CD4-positive, alpha-beta memory T cell (primary cell): ENCODE measurements at regions not wholly inside any gene's neighbourhood (a gene's known extent, or its start where the extent isn't known, plus 50 kb on each side); places are given as distances from the start of the nearest gene placed in this dataset.

Source experiments
- CTCF ChIA-PET: fragments of 350-600 bp; sonication (Branson Sonifier 250); formaldehyde crosslinking; loops from one replicate; lab custom pipeline; 2021; ENCODE audit warnings: inconsistent platforms; ENCODE audit not compliant: partially characterized antibody; lab: Charles Lee
- POLR2A ChIA-PET: fragments of 350-600 bp; sonication (Branson Sonifier 250); formaldehyde crosslinking; loops from one replicate; lab custom pipeline; 2021; ENCODE audit not compliant: partially characterized antibody; lab: Charles Lee
- DNase-seq, 5 donors: peaks; one replicate each; pipeline versions ENCODE4 v3.0.0 to v3.0.0-alpha.2; 2020 to 2022; ENCODE audit warnings: mixed read lengths in 1 of 5
- H3K27ac ChIP-seq: one replicate; pipeline ENCODE4 v1.7.0; 2013; ENCODE audit warnings: low read depth, low read length
- H3K27me3 ChIP-seq: 2 replicates; pipeline ENCODE4 v1.7.0; 2013; ENCODE audit warnings: mild to moderate bottlenecking, low read length, moderate library complexity; ENCODE audit not compliant: insufficient read depth
- H3K36me3 ChIP-seq: 2 replicates; pipeline ENCODE4 v1.7.0; 2013; ENCODE audit warnings: mild to moderate bottlenecking, low read length, moderate library complexity; ENCODE audit not compliant: insufficient read depth
- H3K4me1 ChIP-seq: 2 replicates; pipeline ENCODE4 v1.7.0; 2013; ENCODE audit warnings: mild to moderate bottlenecking, low read length, moderate library complexity; ENCODE audit not compliant: insufficient read depth
- H3K4me3 ChIP-seq, 2 donors: one replicate each; pipeline ENCODE4 v1.7.0; 2013; ENCODE audit warnings: low read length in 2 of 2, mild to moderate bottlenecking in 1 of 2
- H3K9me3 ChIP-seq, 2 donors: one replicate each; pipeline ENCODE4 v1.7.0; 2013; ENCODE audit warnings: low read length in 2 of 2, control low read depth in 1 of 2; ENCODE audit not compliant: control insufficient read depth in 1 of 2
- H3K27ac Mint-ChIP-seq, 7 donors: one replicate each; pipeline ENCODE4 v1.8.0; 2020 to 2021; ENCODE audit warnings: mixed read lengths in 7 of 7, mild to moderate bottlenecking in 6 of 7, inconsistent platforms in 3 of 7, moderate library complexity in 3 of 7
- H3K27me3 Mint-ChIP-seq, 2 donors: one replicate each; pipeline ENCODE4 v1.8.0; 2020 to 2021; ENCODE audit warnings: mixed read lengths in 2 of 2
- H3K36me3 Mint-ChIP-seq, 2 donors: one replicate each; pipeline ENCODE4 v1.8.0; 2020 to 2021; ENCODE audit warnings: mixed read lengths in 2 of 2, inconsistent platforms in 1 of 2, mild to moderate bottlenecking in 1 of 2
- H3K4me1 Mint-ChIP-seq, 4 donors: one replicate each; pipeline ENCODE4 v1.8.0; 2020 to 2021; ENCODE audit warnings: mixed read lengths in 4 of 4, mild to moderate bottlenecking in 1 of 4
- H3K4me3 Mint-ChIP-seq, 8 donors: one replicate each; pipeline ENCODE4 v1.8.0; 2020 to 2021; ENCODE audit warnings: mixed read lengths in 8 of 8, mild to moderate bottlenecking in 7 of 8, moderate library complexity in 6 of 8, inconsistent platforms in 3 of 8
- H3K9me3 Mint-ChIP-seq, 8 donors: one replicate each; pipeline ENCODE4 v1.8.0; 2020 to 2021; ENCODE audit warnings: mixed read lengths in 8 of 8, mild to moderate bottlenecking in 5 of 8, inconsistent platforms in 3 of 8, moderate library complexity in 1 of 8
- intact Hi-C: fragments of 100-400 bp; cut with micrococcal nuclease; formaldehyde crosslinking; loops from one replicate; pipeline ENCODE4 v1.15.1; 2023

DNA sequence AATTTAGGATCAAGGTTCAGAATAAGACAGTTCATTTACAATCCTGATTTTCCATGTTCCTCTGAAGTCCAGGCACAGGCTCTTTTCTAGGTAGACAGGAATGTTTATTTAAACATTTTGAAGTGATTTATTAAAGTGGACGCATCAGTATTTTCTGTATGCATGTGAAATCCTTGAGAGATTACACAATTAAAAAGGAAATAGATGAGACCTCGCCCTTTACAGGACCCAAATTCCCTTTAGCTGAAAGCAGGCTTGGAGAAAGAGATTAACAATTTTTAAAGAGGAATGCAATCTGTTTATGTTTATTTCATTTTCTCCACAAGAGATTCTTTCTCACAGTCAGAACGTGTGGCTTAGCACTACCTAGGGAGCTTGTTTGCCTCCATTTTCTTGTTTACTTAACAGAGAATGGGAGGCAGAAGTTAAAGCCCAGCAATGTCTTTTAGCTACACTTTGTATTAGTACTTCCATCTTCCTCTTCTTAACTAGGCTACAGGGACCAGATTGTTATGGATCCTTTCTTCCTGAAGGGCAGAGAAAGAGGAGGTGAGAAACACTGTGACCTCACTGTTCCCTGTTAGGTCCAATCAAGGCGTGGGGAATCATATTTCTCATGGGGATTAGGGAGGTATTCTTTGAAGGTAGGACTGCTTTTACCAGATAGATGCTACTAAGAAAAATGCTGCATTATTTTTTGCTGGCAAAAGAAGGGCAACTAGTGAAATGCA lies 416.0 kb downstream of the SH3GL2 start:
- Mint-ChIP-seq H3K9me3 (peaks cover 0 to 9% (median 1%) of the 10 kb centered on the region in 8 donors), H3K27me3 (no peaks in the 10 kb centered on the region), H3K27ac (no peak overlapping the region), H3K36me3 (no peaks in the 10 kb centered on the region), H3K4me3 (no peak overlapping the region), H3K4me1 (no peaks in the 10 kb centered on the region)
- ChIA-PET CTCF (no interaction called here), POLR2A (no interaction called here)
- no peak for DNase-seq
- no peak overlapping the region for H3K4me3 ChIP-seq
- no peaks in the 10 kb centered on the region for H3K27me3 ChIP-seq
- no peak overlapping the region for H3K27ac ChIP-seq
- H3K4me1 ChIP-seq: no peaks in the 10 kb centered on the region
- no peaks in the 10 kb centered on the region for H3K9me3 ChIP-seq
- H3K36me3 ChIP-seq: no peaks in the 10 kb centered on the region
- intact Hi-C loops: no loop called here

- DNase-seq: no peak
- H3K9me3 ChIP-seq: no peaks in the 10 kb centered on the region
- peaks cover 0 to 9% (median 1%) of the 10 kb centered on the region in 8 donors for H3K9me3 Mint-ChIP-seq
- H3K4me3 Mint-ChIP-seq: no peak overlapping the region
- no peak overlapping the region for H3K27ac ChIP-seq
- intact Hi-C loops: no loop called here
- no peaks in the 10 kb centered on the region for H3K4me1 ChIP-seq
- no peaks in the 10 kb centered on the region for H3K36me3 Mint-ChIP-seq
- no peaks in the 10 kb centered on the region for H3K27me3 ChIP-seq
- ChIA-PET POLR2A (no interaction called here), CTCF (no interaction called here)
- H3K27me3 Mint-ChIP-seq: no peaks in the 10 kb centered on the region
- no peaks in the 10 kb centered on the region for H3K4me1 Mint-ChIP-seq
- no peak overlapping the region for H3K4me3 ChIP-seq
- H3K27ac Mint-ChIP-seq: no peak overlapping the region
- no peaks in the 10 kb centered on the region for H3K36me3 ChIP-seq
These were observed 417.9 kb downstream of the SH3GL2 start for GRCh38 chr9:17996728-17997127.

- Histone ChIP-seq H3K36me3 (no peaks in the 10 kb centered on the region), H3K4me3 (no peak overlapping the region), H3K27ac (no peak overlapping the region), H3K4me1 (no peaks in the 10 kb centered on the region), H3K9me3 (no peaks in the 10 kb centered on the region), H3K27me3 (no peaks in the 10 kb centered on the region)
- intact Hi-C loops: no loop called here
- no peaks in the 10 kb centered on the region for H3K36me3 Mint-ChIP-seq
- H3K4me3 Mint-ChIP-seq: no peak overlapping the region
- ChIA-PET POLR2A (no interaction called here), CTCF (interaction anchor here (0.6 kb wide), 1 partner anchor 244 kb away, joined by 3 read pairs; no protein-coding TSS in a partner anchor)
- H3K9me3 Mint-ChIP-seq: peaks cover 0 to 7% (median under 1%) of the 10 kb centered on the region in 8 donors
- H3K4me1 Mint-ChIP-seq: no peaks in the 10 kb centered on the region
- H3K27ac Mint-ChIP-seq: no peak overlapping the region
- no peaks in the 10 kb centered on the region for H3K27me3 Mint-ChIP-seq
- DNase-seq: no peak
These were observed 424.0 kb downstream of the SH3GL2 start for GRCh38 chr9:18002718-18003438.

DNA sequence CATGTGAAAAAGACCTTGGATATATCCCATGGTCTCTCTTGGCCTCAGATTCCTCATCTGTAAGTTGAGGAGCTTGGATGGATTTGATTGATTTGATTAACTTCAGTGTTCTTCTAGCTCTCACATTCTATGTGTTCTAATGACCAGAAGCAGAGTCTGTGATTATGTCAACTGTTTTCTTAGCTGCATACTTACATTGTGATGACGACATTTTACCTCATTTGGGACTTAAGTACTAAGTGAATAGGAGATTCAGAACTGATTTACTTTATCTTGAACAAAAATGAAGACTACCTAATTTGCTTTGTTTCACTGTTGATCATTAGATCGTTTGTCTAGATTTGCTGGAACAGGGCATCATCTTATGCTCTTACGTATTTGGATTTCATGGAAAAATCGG lies 427.7 kb downstream of the SH3GL2 start:
- H3K36me3 Mint-ChIP-seq: no peaks in the 10 kb centered on the region
- H3K4me3 Mint-ChIP-seq: no peak overlapping the region
- no peaks in the 10 kb centered on the region for H3K4me1 Mint-ChIP-seq
- Histone ChIP-seq H3K27me3 (no peaks in the 10 kb centered on the region), H3K27ac (no peak overlapping the region), H3K36me3 (no peaks in the 10 kb centered on the region), H3K4me1 (no peaks in the 10 kb centered on the region), H3K4me3 (no peak overlapping the region), H3K9me3 (no peaks in the 10 kb centered on the region)
- H3K27me3 Mint-ChIP-seq: no peaks in the 10 kb centered on the region
- ChIA-PET POLR2A (no interaction called here), CTCF (no interaction called here)
- intact Hi-C loops: no loop called here
- no peak for DNase-seq
- peaks cover 0 to 2% (median 0%) of the 10 kb centered on the region in 8 donors for H3K9me3 Mint-ChIP-seq
- no peak overlapping the region for H3K27ac Mint-ChIP-seq

- DNase-seq: no peak
- no peaks in the 10 kb centered on the region for H3K9me3 ChIP-seq
- no peaks in the 10 kb centered on the region for H3K27me3 ChIP-seq
- no peak overlapping the region for H3K4me3 Mint-ChIP-seq
- intact Hi-C loops: no loop called here
- no peak overlapping the region for H3K27ac ChIP-seq
- no peak overlapping the region for H3K27ac Mint-ChIP-seq
- ChIA-PET POLR2A (no interaction called here), CTCF (no interaction called here)
- no peak overlapping the region for H3K4me3 ChIP-seq
- H3K4me1 ChIP-seq: no peaks in the 10 kb centered on the region
- H3K36me3 ChIP-seq: no peaks in the 10 kb centered on the region
- H3K9me3 Mint-ChIP-seq: peaks cover 0 to 4% (median 0%) of the 10 kb centered on the region in 8 donors
- H3K4me1 Mint-ChIP-seq: no peaks in the 10 kb centered on the region
- no peaks in the 10 kb centered on the region for H3K27me3 Mint-ChIP-seq
- H3K36me3 Mint-ChIP-seq: no peaks in the 10 kb centered on the region
These were observed 428.8 kb downstream of the SH3GL2 start for GRCh38 chr9:18007621-18008020.

DNA sequence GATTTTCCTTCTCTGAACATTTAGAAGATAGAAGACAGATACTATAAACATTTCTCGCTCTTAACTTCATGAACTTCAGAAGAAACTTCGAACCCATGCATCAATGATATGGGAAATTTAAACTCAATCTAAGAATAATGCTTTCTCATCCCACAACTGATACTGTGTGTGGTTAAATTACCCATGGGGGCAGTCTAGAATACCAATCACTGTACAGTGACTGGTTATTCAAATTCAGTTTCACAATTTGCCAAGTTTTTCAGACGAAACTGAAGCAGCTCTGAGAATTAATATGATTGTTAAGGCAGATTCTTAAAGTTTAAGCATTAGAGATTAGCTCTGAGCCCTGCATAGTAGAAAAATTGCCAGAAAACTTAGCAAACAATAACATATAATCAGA lies 431.0 kb downstream of the SH3GL2 start:
- H3K27me3 Mint-ChIP-seq: no peaks in the 10 kb centered on the region
- no peak for DNase-seq
- Histone ChIP-seq H3K27me3 (no peaks in the 10 kb centered on the region), H3K4me3 (no peak overlapping the region), H3K36me3 (no peaks in the 10 kb centered on the region), H3K27ac (no peak overlapping the region), H3K9me3 (no peaks in the 10 kb centered on the region), H3K4me1 (no peaks in the 10 kb centered on the region)
- H3K9me3 Mint-ChIP-seq: peaks cover 0 to 4% (median 0%) of the 10 kb centered on the region in 8 donors
- ChIA-PET POLR2A (no interaction called here), CTCF (no interaction called here)
- no peak overlapping the region for H3K27ac Mint-ChIP-seq
- no peaks in the 10 kb centered on the region for H3K4me1 Mint-ChIP-seq
- no peak overlapping the region for H3K4me3 Mint-ChIP-seq
- no peaks in the 10 kb centered on the region for H3K36me3 Mint-ChIP-seq
- intact Hi-C loops: no loop called here

DNA sequence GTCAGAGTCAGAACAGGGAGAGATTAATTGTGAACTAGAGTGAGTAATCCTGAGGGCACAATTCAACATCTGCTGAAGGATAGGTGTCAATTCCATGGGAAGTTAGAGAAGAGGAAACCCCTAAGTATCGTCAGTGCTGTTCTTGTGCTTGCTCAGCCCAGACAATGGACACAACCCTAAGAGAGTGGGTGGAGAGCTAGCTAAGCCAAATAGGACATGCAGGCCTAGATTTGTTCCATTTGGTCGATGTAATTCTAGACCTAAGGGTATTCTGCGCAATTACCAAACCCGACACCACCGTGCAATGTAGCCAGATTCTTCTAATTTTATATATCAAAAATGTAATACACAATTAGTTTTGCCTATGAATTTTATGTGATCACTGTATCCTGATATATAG lies 431.6 kb downstream of the SH3GL2 start:
- H3K4me3 ChIP-seq: no peak overlapping the region

More for the DNA sequence above, 431.6 kb downstream of the SH3GL2 start:
- Mint-ChIP-seq H3K4me1 (no peaks in the 10 kb centered on the region), H3K36me3 (no peaks in the 10 kb centered on the region), H3K27me3 (no peaks in the 10 kb centered on the region), H3K9me3 (peaks cover 0 to 3% (median 0%) of the 10 kb centered on the region in 8 donors), H3K27ac (no peak overlapping the region), H3K4me3 (no peak overlapping the region)
- Histone ChIP-seq H3K27me3 (no peaks in the 10 kb centered on the region), H3K9me3 (no peaks in the 10 kb centered on the region), H3K36me3 (no peaks in the 10 kb centered on the region), H3K27ac (no peak overlapping the region), H3K4me1 (no peaks in the 10 kb centered on the region)
- ChIA-PET CTCF (no interaction called here), POLR2A (no interaction called here)
- intact Hi-C loops: no loop called here
- DNase-seq: no peak
